PC-9 (cell line): ENCODE measurements at regions not wholly inside any gene's neighbourhood (a gene's known extent, or its start where the extent isn't known, plus 50 kb on each side); places are given as distances from the start of the nearest gene placed in this dataset.

Experiments
- EZH2 ChIP-seq: fragments of 200-600 bp; sonication (generic); IDR thresholded peaks from 2 replicates; pipeline ENCODE4 v1.8.0; 2017; ENCODE audit warnings: antibody characterized with exemption, low read depth
- TF ChIP-seq, protein P1 (sequence below): fragments of 200-600 bp; sonication (generic); conservative IDR thresholded peaks from 2 replicates; pipeline ENCODE4 v1.6.1; 2017; ENCODE audit warnings: mixed run types, antibody characterized with exemption, mild to moderate bottlenecking, moderate library complexity

GRCh38 chr11:128022007-128022368, 565.4 kb downstream of the ETS1 start:
- TF ChIP-seq, protein P1, sequence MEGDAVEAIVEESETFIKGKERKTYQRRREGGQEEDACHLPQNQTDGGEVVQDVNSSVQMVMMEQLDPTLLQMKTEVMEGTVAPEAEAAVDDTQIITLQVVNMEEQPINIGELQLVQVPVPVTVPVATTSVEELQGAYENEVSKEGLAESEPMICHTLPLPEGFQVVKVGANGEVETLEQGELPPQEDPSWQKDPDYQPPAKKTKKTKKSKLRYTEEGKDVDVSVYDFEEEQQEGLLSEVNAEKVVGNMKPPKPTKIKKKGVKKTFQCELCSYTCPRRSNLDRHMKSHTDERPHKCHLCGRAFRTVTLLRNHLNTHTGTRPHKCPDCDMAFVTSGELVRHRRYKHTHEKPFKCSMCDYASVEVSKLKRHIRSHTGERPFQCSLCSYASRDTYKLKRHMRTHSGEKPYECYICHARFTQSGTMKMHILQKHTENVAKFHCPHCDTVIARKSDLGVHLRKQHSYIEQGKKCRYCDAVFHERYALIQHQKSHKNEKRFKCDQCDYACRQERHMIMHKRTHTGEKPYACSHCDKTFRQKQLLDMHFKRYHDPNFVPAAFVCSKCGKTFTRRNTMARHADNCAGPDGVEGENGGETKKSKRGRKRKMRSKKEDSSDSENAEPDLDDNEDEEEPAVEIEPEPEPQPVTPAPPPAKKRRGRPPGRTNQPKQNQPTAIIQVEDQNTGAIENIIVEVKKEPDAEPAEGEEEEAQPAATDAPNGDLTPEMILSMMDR, result 0 out of 2 replicates have a peak, but pooled peaks have one; percentile 6
- no peak for TF ChIP-seq EZH2
